SJSA1 (cell line): ENCODE measurements at regions not wholly inside any gene's neighbourhood (a gene's known extent, or its start where the extent isn't known, plus 50 kb on each side); places are given as distances from the start of the nearest gene placed in this dataset.

Source experiments
- DNase-seq, 2 experiments: peaks; one replicate each; pipeline ENCODE4 v3.0.0-alpha.2; 2015 to 2020; ENCODE audit warnings: low spot score in 2 of 2, low read depth in 1 of 2
- H3K27ac ChIP-seq: fragments of 250-450 bp; sonication (Bioruptor Pico); 2 replicates; pipeline ENCODE4 v1.5.1; 2020; ENCODE audit warnings: mild to moderate bottlenecking, moderate library complexity
- H3K27me3 ChIP-seq: fragments of 250-450 bp; sonication (Bioruptor Pico); replicated peaks from 2 replicates; pipeline ENCODE4 v1.5.1; 2020; ENCODE audit warnings: mild to moderate bottlenecking, moderate library complexity
- H3K36me3 ChIP-seq: fragments of 250-450 bp; sonication (Bioruptor Pico); 2 replicates; pipeline ENCODE4 v1.5.1; 2020; ENCODE audit warnings: mild to moderate bottlenecking
- H3K4me1 ChIP-seq: fragments of 250-450 bp; sonication (Bioruptor Pico); replicated peaks from 2 replicates; pipeline ENCODE4 v1.6.1; 2021; ENCODE audit warnings: mild to moderate bottlenecking
- H3K4me3 ChIP-seq: fragments of 250-450 bp; sonication (Bioruptor Pico); 2 replicates; pipeline ENCODE4 v1.5.1; 2020; ENCODE audit warnings: mild to moderate bottlenecking
- H3K9me3 ChIP-seq: fragments of 250-450 bp; sonication (Bioruptor Pico); replicated peaks from 2 replicates; pipeline ENCODE4 v1.5.1; 2020; ENCODE audit warnings: mild to moderate bottlenecking

- Histone ChIP-seq H3K36me3 (no peaks in the 10 kb centered on the region), H3K4me1 (no peaks in the 10 kb centered on the region), H3K4me3 (no peak overlapping the region), H3K27me3 (no peaks in the 10 kb centered on the region), H3K27ac (no peak overlapping the region), H3K9me3 (no peaks in the 10 kb centered on the region)
- no peak for DNase-seq
Measured at GRCh38 chr3:8385848-8386620, 115.6 kb upstream of the LMCD1 start.

DNA sequence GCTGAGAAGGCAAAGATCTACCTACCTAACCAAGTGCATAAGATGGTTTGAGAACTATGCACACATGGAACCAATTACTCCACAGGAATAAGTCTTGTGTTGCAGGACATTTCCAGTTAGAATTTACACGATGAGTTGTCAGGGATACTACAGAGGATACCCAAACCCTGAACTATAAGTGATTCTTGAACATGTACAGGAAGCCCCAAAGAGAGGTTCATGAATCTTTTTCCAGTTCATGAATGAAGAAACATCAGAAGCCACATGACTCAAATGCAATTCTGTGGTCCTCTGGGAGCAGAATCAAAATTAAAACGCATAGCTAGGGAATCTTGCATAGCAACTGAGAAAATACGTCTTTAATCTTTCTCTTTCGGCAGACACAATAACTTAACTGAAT lies 114.1 kb upstream of the LMCD1 start:
- H3K27me3 ChIP-seq = no peaks in the 10 kb centered on the region
- no peaks in the 10 kb centered on the region for H3K4me1 ChIP-seq
- H3K9me3 ChIP-seq = no peaks in the 10 kb centered on the region
- no peaks in the 10 kb centered on the region for H3K36me3 ChIP-seq
- no peak overlapping the region for H3K27ac ChIP-seq
- H3K4me3 ChIP-seq = no peak overlapping the region
- no peak for DNase-seq

- no peak overlapping the region for H3K27ac ChIP-seq
- H3K9me3 ChIP-seq = no peaks in the 10 kb centered on the region
- H3K4me1 ChIP-seq = no peaks in the 10 kb centered on the region
- DNase-seq = no peak
- no peaks in the 10 kb centered on the region for H3K36me3 ChIP-seq
- H3K4me3 ChIP-seq = no peak overlapping the region
- no peaks in the 10 kb centered on the region for H3K27me3 ChIP-seq
Measured at GRCh38 chr3:8399686-8400085, 101.9 kb upstream of the LMCD1 start.

- Histone ChIP-seq H3K36me3 (no peaks in the 10 kb centered on the region), H3K4me1 (no peaks in the 10 kb centered on the region)
- no peak for DNase-seq
Measured at GRCh38 chr3:8400911-8401310, 100.7 kb upstream of the LMCD1 start.

DNA sequence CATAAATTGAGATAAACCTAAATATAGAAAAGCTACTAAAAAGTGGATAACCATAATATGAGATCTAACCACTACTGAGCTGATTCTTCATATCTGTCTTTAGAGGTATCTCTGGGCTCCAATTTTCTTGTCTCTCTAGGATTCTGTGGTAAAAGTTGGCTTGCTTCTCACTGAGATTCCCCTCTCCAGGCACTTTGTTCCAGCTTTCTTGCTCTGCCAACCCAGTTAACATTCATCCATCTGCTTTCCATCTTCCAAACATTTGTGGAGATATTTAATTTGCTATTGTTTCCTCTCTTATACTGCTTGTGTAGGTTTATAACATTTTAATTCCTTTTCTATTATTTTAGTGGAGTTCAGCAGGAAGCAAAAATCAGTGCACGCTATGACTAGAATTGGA lies 97.6 kb upstream of the LMCD1 start:
- Histone ChIP-seq H3K27ac (no peak overlapping the region), H3K36me3 (no peaks in the 10 kb centered on the region), H3K4me1 (no peaks in the 10 kb centered on the region), H3K4me3 (no peak overlapping the region), H3K9me3 (0 out of 2 replicates have a peak, but pooled peaks cover 4% of the 10 kb centered on the region), H3K27me3 (no peaks in the 10 kb centered on the region)
- no peak for DNase-seq

More at GRCh38 chr3:8400911-8401310, 100.7 kb upstream of the LMCD1 start:
- no peak overlapping the region for H3K4me3 ChIP-seq
- H3K27ac ChIP-seq = no peak overlapping the region
- no peaks in the 10 kb centered on the region for H3K27me3 ChIP-seq
- H3K9me3 ChIP-seq = no peaks in the 10 kb centered on the region

DNA sequence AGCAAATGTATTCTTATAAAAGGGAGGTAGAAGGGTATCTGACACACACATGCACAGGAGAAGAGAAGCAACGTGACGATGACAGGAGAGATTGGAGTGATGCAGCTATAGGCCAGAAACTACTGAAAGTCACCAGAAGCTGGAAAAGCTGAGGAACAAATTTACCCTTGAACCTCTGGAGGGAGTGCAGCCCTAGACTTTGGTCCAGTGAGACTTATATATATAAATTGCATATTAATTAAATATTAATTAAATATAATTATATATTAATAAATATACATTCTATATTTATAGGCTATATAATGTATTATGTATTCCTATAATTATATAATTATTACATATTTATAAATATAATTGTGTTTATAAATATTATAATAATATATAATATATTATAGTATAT lies 96.5 kb upstream of the LMCD1 start:
- H3K4me1 ChIP-seq = no peaks in the 10 kb centered on the region
- no peaks in the 10 kb centered on the region for H3K27me3 ChIP-seq
- H3K36me3 ChIP-seq = no peaks in the 10 kb centered on the region
- H3K4me3 ChIP-seq = no peak overlapping the region
- H3K27ac ChIP-seq = no peak overlapping the region
- no peak for DNase-seq
- 0 out of 2 replicates have a peak, but pooled peaks cover 4% of the 10 kb centered on the region for H3K9me3 ChIP-seq

GRCh38 chr3:8406479-8406878 lies 95.1 kb upstream of the LMCD1 start:
- H3K27me3 ChIP-seq = no peaks in the 10 kb centered on the region
- no peaks in the 10 kb centered on the region for H3K4me1 ChIP-seq
- H3K9me3 ChIP-seq = 0 out of 2 replicates have a peak, but pooled peaks cover 4% of the 10 kb centered on the region
- H3K4me3 ChIP-seq = no peak overlapping the region
- H3K27ac ChIP-seq = no peak overlapping the region
- no peaks in the 10 kb centered on the region for H3K36me3 ChIP-seq
- DNase-seq = no peak

- no peaks in the 10 kb centered on the region for H3K4me1 ChIP-seq
- no peaks in the 10 kb centered on the region for H3K36me3 ChIP-seq
- H3K27me3 ChIP-seq = no peaks in the 10 kb centered on the region
- no peak for DNase-seq
- H3K27ac ChIP-seq = no peak overlapping the region
- no peaks in the 10 kb centered on the region for H3K9me3 ChIP-seq
- H3K4me3 ChIP-seq = no peak overlapping the region
Measured at GRCh38 chr3:8413337-8413926, 88.2 kb upstream of the LMCD1 start.

DNA sequence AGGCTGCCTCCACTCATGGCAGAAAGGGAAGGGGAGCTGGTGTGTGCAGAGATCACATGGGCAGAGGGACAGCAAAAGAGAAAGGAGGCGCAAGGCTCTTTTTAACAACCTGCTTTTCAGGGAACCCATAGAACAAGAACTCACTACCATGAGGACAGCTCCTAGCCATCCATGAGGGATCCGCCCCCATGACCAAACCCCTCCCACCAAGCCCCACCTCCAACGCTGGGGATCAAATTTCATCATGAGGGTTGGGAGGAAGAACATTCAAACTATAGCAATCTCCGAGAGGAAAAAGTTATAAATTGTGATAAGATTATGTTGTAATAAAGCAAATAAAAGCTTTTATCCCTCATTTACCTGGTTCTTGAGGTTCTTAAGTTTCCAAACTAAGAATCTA lies 84.7 kb upstream of the LMCD1 start:
- H3K27me3 ChIP-seq = no peaks in the 10 kb centered on the region
- H3K4me3 ChIP-seq = no peak overlapping the region
- H3K9me3 ChIP-seq = no peaks in the 10 kb centered on the region
- H3K27ac ChIP-seq = no peak overlapping the region
- H3K36me3 ChIP-seq = no peaks in the 10 kb centered on the region
- H3K4me1 ChIP-seq = no peaks in the 10 kb centered on the region
- no peak for DNase-seq

DNA sequence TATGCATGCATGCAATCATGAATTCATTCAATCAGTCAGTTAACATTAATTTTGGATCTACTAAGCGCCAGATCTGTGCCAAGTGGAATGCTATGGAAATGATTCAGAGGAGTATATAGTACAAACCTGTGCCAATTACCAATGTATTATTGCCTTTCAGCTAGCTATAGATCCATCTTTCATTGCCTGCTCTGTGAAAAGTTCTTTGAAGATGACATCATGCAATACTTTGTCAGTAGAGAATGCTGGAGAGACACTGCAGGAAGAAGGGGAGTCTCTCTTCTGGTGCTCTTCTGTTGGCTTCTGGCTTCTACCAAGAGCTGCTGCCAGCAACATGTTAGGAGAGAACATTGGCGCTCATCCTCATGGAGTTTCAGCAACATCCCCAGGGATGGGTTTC lies 81.0 kb upstream of the LMCD1 start:
- Histone ChIP-seq H3K27me3 (no peaks in the 10 kb centered on the region), H3K4me1 (no peaks in the 10 kb centered on the region), H3K9me3 (no peaks in the 10 kb centered on the region), H3K27ac (no peak overlapping the region), H3K4me3 (no peak overlapping the region), H3K36me3 (no peaks in the 10 kb centered on the region)
- no peak for DNase-seq

DNA sequence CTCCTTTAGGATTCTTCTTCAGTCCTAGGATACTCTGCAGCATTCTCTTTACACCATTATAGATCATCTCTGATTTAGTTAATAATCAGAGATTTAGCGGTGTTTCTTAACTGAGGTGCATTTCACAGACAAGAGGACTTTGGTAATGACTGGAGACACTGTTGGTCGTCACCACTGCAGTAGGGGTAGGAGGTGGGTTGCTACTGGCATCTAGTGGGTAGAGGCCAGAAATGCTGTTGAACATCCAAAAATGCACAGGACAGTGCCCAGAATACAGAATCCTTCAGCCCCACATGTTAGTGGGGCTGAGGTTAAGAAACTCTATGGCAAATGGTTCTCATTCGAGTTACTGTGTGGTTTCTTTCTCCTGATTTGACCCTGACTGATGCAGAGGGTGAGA lies 80.4 kb upstream of the LMCD1 start:
- Histone ChIP-seq H3K9me3 (no peaks in the 10 kb centered on the region), H3K4me1 (no peaks in the 10 kb centered on the region), H3K36me3 (no peaks in the 10 kb centered on the region), H3K27me3 (no peaks in the 10 kb centered on the region), H3K27ac (no peak overlapping the region), H3K4me3 (no peak overlapping the region)
- DNase-seq = no peak

DNA sequence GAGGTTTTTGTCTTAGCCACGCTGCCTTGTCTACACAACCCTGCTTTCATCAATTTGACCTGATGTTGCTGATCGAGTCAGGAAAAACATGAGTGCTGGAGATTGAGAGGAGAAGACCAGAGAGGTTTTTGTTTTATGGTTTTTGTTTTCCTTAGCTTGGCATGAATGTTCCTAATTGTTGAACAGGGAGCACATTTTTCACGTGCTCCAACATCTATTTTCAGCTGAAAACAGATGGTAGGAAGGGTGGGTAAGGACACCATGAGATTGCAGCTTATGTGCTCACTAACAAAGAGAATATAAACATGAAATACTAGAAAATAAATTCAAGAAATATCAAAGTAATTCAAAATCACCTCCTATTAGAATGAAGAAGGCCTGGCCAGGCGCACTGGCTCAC lies 79.9 kb upstream of the LMCD1 start:
- H3K9me3 ChIP-seq = no peaks in the 10 kb centered on the region

GRCh38 chr3:8423307-8423706 lies 78.3 kb upstream of the LMCD1 start:
- DNase-seq = no peak
- H3K4me3 ChIP-seq = no peak overlapping the region
- H3K27me3 ChIP-seq = no peaks in the 10 kb centered on the region
- no peaks in the 10 kb centered on the region for H3K36me3 ChIP-seq
- H3K9me3 ChIP-seq = no peaks in the 10 kb centered on the region
- H3K27ac ChIP-seq = no peak overlapping the region
- no peaks in the 10 kb centered on the region for H3K4me1 ChIP-seq

More for the DNA sequence above, 79.9 kb upstream of the LMCD1 start:
- Histone ChIP-seq H3K4me3 (no peak overlapping the region), H3K27ac (no peak overlapping the region), H3K36me3 (no peaks in the 10 kb centered on the region), H3K27me3 (no peaks in the 10 kb centered on the region), H3K4me1 (no peaks in the 10 kb centered on the region)
- no peak for DNase-seq

- H3K27ac ChIP-seq = no peak overlapping the region
- no peak for DNase-seq
- H3K4me1 ChIP-seq = no peaks in the 10 kb centered on the region
- no peak overlapping the region for H3K4me3 ChIP-seq
- H3K9me3 ChIP-seq = no peaks in the 10 kb centered on the region
- no peaks in the 10 kb centered on the region for H3K27me3 ChIP-seq
- H3K36me3 ChIP-seq = no peaks in the 10 kb centered on the region
Measured at GRCh38 chr3:8424281-8424680, 77.3 kb upstream of the LMCD1 start.
